Ovary (tissue), 7 donors: ENCODE measurements at regions not wholly inside any gene's neighbourhood (a gene's known extent, or its start where the extent isn't known, plus 50 kb on each side); places are given as distances from the start of the nearest gene placed in this dataset.
A peak's percentile ranks its signal among the peaks of the same experiment; 100 is the strongest.

Experiments used
- DNase-seq, 5 donors: peaks; one replicate each; pipeline ENCODE4 v3.0.0-alpha.2; 2019 to 2020
- H3K27ac ChIP-seq, 2 donors: fragments of 200-600 bp; one replicate each; pipeline versions ENCODE4 v1.5.1 to v1.8.0; 2019 to 2022
- H3K27me3 ChIP-seq: fragments of 200-600 bp; one replicate; pipeline ENCODE4 v1.8.0; 2022
- H3K36me3 ChIP-seq: fragments of 200-600 bp; sonication (generic); one replicate; pipeline ENCODE4 v1.5.1; 2019
- H3K4me1 ChIP-seq: one replicate; pipeline ENCODE4 v1.8.1; 2013; ENCODE audit warnings: mild to moderate bottlenecking, moderate library complexity; ENCODE audit not compliant: insufficient read depth
- H3K4me3 ChIP-seq: fragments of 200-600 bp; sonication (generic); one replicate; pipeline ENCODE4 v1.5.1; 2017
- H3K9me3 ChIP-seq, 2 donors: fragments of 200-600 bp in 1 of 2; sonication (generic) in 1 of 2; one replicate each; pipeline versions ENCODE4 v1.5.1 to v1.8.1; 2013 to 2019; ENCODE audit warnings: mild to moderate bottlenecking in 1 of 2, moderate library complexity in 1 of 2
- EP300 ChIP-seq: sonication (generic); formaldehyde crosslinking; IDR thresholded peaks from one replicate; pipeline ENCODE4 v1.6.1; 2017; ENCODE audit warnings: antibody characterized with exemption
- POLR2A ChIP-seq: fragments of 450-650 bp; IDR thresholded peaks from one replicate; pipeline ENCODE4 v1.6.1; 2017; ENCODE audit warnings: antibody characterized with exemption, mild to moderate bottlenecking, moderate library complexity
- WGBS, 3 donors: extraction: QIAGEN DNeasy Blood & Tissue Kit in 1 of 3; methylation state at CpG; one replicate each; pipeline versions ENCODE4 v1.1.5 to v1.1.7; 2013 to 2017; 5-methylcytosine and 5-hydroxymethylcytosine counted together
- intact Hi-C, 4 donors: fragments of 100-400 bp; cut with DNase I; formaldehyde crosslinking; loops; one replicate each; pipeline versions ENCODE4 v1.11.0 to v1.15.1; 2022 to 2023
- TF ChIP-seq, protein P1 (sequence below), 3 donors: fragments of 450-650 bp in 2 of 3; fragments of 200-600 bp in 1 of 3; IDR thresholded peaks; one replicate each; pipeline versions ENCODE4 v1.5.1 to v1.8.0; 2016 to 2022; ENCODE audit warnings: antibody characterized with exemption in 3 of 3, mild to moderate bottlenecking in 1 of 3
- donor health status: DM: no; HTN: no; CAD: no; lungs with moderate emphysema.
- donor health status: DM: no; HTN: no; CAD: no.
- donor health status: Bipolar disorder and iron deficiency.
- donor health status: DM: no; HTN: no; CAD: no.
- donor health status: DM: yes; HTN: yes; CAD: no.

DNA sequence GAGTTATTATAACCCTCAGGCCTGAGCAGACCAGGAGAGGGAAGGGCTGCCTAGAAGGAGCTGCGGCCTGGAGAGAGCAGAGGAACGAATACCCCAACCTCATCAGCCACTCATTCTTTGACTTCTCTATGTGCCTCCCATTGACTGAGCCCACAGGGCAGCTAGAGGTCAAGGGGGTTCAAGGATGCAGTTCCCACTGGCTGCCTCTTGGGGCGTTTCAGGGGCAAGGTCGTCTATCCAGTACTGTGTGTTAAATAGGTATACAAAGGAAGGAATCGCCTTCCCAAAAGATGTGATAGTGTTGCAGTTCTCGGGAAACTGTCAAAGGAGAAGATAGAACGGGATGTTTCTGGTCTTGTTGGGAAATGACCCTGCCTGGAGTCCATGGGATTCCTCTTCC, 250.6 kb downstream of the PRDM2 start:
- no peak overlapping the region for H3K4me3 ChIP-seq
- WGBS, 3 donors = 71 to 78% (median 72%) methylated on average over 7 of the region's 7 CpGs
- no peak for DNase-seq
- peak overlapping the region; percentile 70 to 92 for H3K27ac ChIP-seq
- no peaks in the 10 kb centered on the region for H3K36me3 ChIP-seq
- peaks cover 11% of the 10 kb centered on the region for H3K4me1 ChIP-seq
- TF ChIP-seq, protein P1, sequence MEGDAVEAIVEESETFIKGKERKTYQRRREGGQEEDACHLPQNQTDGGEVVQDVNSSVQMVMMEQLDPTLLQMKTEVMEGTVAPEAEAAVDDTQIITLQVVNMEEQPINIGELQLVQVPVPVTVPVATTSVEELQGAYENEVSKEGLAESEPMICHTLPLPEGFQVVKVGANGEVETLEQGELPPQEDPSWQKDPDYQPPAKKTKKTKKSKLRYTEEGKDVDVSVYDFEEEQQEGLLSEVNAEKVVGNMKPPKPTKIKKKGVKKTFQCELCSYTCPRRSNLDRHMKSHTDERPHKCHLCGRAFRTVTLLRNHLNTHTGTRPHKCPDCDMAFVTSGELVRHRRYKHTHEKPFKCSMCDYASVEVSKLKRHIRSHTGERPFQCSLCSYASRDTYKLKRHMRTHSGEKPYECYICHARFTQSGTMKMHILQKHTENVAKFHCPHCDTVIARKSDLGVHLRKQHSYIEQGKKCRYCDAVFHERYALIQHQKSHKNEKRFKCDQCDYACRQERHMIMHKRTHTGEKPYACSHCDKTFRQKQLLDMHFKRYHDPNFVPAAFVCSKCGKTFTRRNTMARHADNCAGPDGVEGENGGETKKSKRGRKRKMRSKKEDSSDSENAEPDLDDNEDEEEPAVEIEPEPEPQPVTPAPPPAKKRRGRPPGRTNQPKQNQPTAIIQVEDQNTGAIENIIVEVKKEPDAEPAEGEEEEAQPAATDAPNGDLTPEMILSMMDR (IDR thresholded peaks at IDR 0.05) = no peak
- no peak for TF ChIP-seq POLR2A
- TF ChIP-seq EP300 = no peak
- intact Hi-C loops = loop anchor here in 2 of 4 donors (10.0 kb wide), 2 partner anchors 56 to 116 kb away; no protein-coding TSS in a partner anchor
- no peaks in the 10 kb centered on the region for H3K9me3 ChIP-seq
- no peaks in the 10 kb centered on the region for H3K27me3 ChIP-seq

DNA sequence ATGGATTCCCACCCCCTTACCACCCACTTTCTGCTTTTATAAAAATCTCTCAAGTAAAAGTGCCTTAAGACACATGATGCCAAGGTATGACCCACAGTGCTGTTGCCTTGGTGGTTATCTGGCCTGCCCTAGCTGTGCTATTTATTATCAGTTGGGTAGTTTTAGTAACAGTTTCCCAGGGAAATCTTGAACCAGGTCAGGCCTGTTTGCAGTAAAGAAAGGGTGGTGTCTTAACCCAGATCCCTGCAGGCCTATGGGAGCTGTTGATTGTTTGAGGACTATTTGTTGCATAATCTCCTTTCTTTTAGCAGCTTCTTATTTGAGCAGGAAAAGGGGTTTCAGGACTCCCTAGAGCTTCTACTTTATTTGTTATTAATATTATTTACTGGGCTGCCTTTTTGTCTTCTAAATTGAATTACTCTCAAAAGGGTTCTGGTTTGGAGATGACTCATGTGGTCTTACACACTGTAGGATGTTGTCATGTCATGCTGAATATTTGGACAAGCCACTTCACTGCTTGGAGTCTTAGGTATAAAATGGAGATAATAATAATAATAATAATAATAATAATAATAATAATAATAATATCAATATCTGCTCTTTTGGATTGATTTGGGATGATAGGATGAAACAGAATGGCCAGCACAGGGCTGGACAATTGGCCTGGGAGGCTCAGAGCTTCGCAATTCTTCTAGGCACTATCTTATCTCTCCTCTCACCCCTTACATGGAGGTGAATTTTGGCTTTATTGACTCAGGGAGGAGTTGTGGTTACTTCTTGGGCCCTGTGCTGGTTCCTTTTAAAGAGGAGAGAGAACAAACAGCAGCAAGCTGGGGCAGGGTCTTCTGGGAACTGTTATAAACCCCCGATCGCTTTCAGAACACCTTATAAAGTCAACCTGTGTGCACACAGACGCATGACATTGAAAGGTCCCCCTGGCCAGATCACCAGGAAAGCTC, 252.1 kb downstream of the PRDM2 start:
- TF ChIP-seq POLR2A (no peak), EP300 (no peak)
- TF ChIP-seq, protein P1 (IDR thresholded peaks at IDR 0.05) = no peak
- Histone ChIP-seq H3K9me3 (no peaks in the 10 kb centered on the region), H3K36me3 (no peaks in the 10 kb centered on the region), H3K27me3 (no peaks in the 10 kb centered on the region), H3K27ac (peak overlapping the region in 1 of 2 donors; percentile 21), H3K4me3 (no peak overlapping the region), H3K4me1 (peaks cover 11% of the 10 kb centered on the region)
- intact Hi-C loops = loop anchor here in 2 of 4 donors (10.0 kb wide), 2 partner anchors 57 to 117 kb away; no protein-coding TSS in a partner anchor
- WGBS, 3 donors = 63 to 80% (median 65%) methylated on average over 4 of the region's 4 CpGs
- no peak for DNase-seq

DNA sequence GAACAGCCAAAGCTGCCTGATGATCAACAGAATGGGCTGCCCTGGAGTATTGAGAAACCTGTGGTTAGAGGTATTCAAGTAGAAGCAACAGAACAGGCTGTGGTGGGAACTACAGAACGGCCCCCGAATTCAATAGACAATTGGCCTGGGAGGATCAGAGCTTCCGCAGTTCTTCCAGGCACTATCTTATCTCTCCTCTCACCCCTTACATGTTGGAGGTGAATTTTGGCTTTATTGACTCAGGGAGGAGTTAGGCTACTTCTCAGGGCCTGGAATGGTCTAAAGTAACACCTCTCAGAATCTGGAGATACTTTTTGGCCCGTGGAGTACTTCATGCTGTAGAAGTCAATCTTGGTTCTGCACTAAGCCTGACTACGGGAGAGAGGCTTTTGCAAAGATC, 253.0 kb downstream of the PRDM2 start:
- DNase-seq = no peak
- H3K36me3 ChIP-seq = no peaks in the 10 kb centered on the region
- intact Hi-C loops = loop anchor here in 2 of 4 donors (10.0 kb wide), 2 partner anchors 58 to 118 kb away; no protein-coding TSS in a partner anchor
- 57 to 62% (median 59%) methylated on average over 5 of the region's 5 CpGs for WGBS, 3 donors
- peaks cover 11% of the 10 kb centered on the region for H3K4me1 ChIP-seq
- H3K27me3 ChIP-seq = no peaks in the 10 kb centered on the region
- H3K27ac ChIP-seq = no peak overlapping the region
- no peaks in the 10 kb centered on the region for H3K9me3 ChIP-seq
- no peak overlapping the region for H3K4me3 ChIP-seq
- TF ChIP-seq, protein P1 (IDR thresholded peaks at IDR 0.05) = no peak
- TF ChIP-seq EP300 = no peak
- no peak for TF ChIP-seq POLR2A

DNA sequence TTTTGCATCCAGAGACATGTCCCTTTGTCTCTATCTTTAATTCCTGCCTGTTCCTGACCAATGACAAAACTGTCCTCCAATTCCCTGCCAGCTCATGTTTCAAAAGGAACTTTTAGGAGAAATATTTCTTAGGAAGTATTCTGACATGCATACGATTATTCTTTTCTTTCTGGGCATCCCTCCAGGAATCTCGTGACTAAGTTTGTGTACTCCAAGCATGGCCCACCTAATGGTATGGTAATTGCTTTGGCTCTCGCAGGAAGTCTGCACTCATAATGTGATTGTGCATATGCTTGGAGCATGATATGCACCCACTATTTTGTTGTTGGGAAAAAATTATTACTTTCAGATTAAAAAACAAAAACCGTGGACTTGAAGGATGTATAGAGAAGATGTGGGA, 256.4 kb downstream of the PRDM2 start:
- no peaks in the 10 kb centered on the region for H3K4me1 ChIP-seq
- H3K27me3 ChIP-seq = no peaks in the 10 kb centered on the region
- no peaks in the 10 kb centered on the region for H3K36me3 ChIP-seq
- 23 to 30% (median 29%) methylated on average over 4 of the region's 4 CpGs for WGBS, 3 donors
- H3K27ac ChIP-seq = no peak overlapping the region
- DNase-seq = no peak
- no peak overlapping the region for H3K4me3 ChIP-seq
- no peaks in the 10 kb centered on the region for H3K9me3 ChIP-seq
- TF ChIP-seq EP300 (no peak), POLR2A (no peak)
- TF ChIP-seq, protein P1 (IDR thresholded peaks at IDR 0.05) = no peak
- intact Hi-C loops = loop anchor here in 2 of 4 donors (5.0 to 10.0 kb wide), 3 partner anchors 62 to 129 kb away; no protein-coding TSS in a partner anchor
